GM10266 (cell line): ENCODE measurements at regions not wholly inside any gene's neighbourhood (a gene's known extent, or its start where the extent isn't known, plus 50 kb on each side); places are given as distances from the start of the nearest gene placed in this dataset.
"Not testable (repeated sequence)": the region's sequence is repeated elsewhere in the genome, so short reads cannot be mapped to it uniquely, and the experiment has no call there.

Experiments used
- DNase-seq: peaks from one replicate; pipeline ENCODE4 v3.0.0; 2012; ENCODE audit errors: extremely low spot score

DNA sequence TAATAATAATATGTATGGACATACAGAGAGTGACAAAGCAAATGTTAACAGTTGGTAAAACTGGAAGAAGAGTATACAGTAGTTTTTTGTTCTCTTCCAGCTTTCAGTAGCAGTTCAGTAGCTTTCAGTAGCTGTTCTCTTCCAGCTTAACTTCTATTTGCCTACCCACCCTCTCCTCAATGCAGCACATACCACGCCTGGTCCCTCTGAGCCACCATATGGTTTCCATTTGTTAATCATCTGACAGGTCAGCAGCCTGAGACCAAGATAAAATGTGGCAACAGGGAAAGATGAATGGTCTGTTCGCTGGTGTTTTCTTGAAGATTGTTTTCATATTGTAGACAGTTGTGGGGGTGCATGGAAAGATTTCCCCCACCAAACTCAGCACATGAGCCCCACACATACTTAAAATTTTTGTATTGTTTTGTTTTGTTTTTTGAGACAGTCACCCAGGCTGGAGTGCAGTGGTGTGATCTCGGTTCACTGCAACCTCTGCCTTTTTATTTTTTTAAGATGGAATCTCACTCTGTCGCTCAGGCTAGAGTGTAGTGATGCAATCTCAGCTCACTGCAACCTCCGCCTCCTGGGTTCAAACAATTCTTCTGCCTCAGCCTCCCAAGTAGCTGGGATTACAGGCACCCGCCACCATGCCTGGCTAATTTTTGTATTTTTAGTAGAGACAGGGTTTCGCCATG, 56.8 kb downstream of the ATP6V0E2 start:
- not testable (repeated sequence) for DNase-seq

DNA sequence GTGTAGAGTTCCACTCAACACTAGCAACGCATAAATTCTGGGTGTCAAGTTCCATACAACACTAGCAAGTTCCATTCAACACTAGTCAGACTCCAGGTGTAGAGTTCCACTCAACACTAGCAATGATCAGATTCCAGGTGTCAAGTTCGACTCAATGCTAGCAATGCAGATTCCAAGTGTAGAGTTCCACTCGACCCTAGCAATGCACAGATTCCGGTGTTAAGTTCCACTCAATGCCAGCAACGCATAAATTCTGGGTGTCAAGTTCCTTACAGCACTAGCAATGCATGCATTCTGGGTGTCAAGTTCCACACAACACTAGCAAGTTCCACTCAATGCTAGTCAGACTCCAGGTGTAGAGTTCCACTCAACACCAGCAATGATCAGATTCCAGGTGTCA, 60.0 kb downstream of the ATP6V0E2 start:
- not testable (repeated sequence) for DNase-seq

DNA sequence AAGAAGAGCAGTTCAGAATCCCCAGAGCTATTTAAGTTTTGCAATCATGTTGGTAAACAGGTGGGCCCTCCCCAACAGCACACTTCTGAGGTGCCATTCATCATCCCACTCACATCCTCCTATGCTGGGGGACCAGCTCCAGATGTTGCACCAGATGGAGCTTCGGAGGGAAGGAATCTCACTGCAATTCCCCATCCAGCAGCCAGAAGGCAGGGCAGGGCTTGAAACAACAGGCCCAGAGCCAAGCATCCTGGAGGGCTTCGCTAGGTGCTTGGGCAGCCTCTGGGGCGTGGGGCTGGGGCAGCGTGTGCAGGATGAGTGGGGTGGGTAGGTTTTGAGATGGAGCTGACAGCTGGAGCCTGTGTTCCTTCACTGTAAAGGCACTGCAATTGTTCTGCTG, 73.6 kb downstream of the ATP6V0E2 start:
- DNase-seq: not testable (repeated sequence)

- not testable (repeated sequence) for DNase-seq
Measured at GRCh38 chr7:149948444-149948843, 74.7 kb downstream of the ATP6V0E2 start.

GRCh38 chr7:149949863-149950577, 76.3 kb downstream of the ATP6V0E2 start:
- not testable (repeated sequence) for DNase-seq

DNA sequence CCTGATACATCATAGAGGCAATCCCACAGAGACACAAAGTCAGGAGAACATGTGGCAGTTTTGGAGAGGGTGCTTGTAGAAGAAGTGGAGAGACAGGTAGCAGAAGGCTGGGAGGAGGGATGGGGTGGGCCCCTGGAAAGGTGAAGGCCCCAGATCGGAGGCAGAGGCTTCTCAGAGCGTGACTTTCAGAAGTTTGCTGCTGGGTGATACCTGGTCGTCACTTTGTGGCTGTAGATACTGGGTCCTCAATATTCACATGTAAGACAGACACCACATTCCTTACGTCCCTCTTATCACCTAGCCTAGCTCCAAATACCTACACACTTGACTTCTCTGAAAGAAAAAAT, 76.8 kb downstream of the ATP6V0E2 start:
- DNase-seq: not testable (repeated sequence)

- DNase-seq: not testable (repeated sequence)
Measured at GRCh38 chr7:149951579-149951978, 77.8 kb downstream of the ATP6V0E2 start.

DNA sequence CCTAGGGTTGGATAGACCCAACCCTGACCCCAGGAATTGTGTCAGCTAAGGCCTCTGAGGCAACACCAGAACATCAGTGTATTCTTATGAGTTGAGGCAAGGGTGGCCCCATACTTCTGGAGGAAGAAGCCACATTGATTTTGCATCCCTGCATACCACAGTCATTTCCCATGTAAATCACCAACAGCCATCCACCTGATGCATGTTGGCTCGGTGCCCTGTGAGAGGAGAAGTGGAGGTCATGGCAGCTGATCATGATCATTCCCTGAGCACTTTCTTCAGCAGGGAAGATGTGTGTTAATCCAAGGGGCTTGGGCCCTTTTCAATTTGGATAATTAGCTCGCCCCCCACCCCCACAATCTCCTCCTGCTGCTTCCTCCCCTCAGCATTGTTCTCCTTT, 85.1 kb downstream of the ATP6V0E2 start:
- DNase-seq: not testable (repeated sequence)

DNA sequence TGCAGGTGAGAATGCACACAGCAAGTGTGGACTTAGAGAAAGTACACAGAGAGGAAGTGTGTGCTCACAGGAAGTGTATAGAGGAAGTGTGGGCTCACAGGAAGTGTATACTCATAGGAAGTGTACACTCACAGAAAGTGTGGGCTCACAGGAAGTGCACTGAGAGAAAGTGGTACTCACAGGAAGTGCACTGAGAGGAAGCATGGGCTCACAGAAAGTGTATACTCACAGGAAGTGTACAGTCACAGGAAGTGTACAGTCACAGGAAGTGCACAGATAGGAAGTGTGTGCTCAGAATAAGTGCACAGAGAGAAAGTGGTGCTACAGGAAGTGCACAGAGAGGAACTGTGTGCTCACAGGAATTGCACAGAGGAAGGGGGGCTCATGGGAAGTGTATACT, 87.1 kb downstream of the ATP6V0E2 start:
- DNase-seq: not testable (repeated sequence)

GRCh38 chr7:149961878-149962277, 88.1 kb downstream of the ATP6V0E2 start:
- DNase-seq: not testable (repeated sequence)

DNA sequence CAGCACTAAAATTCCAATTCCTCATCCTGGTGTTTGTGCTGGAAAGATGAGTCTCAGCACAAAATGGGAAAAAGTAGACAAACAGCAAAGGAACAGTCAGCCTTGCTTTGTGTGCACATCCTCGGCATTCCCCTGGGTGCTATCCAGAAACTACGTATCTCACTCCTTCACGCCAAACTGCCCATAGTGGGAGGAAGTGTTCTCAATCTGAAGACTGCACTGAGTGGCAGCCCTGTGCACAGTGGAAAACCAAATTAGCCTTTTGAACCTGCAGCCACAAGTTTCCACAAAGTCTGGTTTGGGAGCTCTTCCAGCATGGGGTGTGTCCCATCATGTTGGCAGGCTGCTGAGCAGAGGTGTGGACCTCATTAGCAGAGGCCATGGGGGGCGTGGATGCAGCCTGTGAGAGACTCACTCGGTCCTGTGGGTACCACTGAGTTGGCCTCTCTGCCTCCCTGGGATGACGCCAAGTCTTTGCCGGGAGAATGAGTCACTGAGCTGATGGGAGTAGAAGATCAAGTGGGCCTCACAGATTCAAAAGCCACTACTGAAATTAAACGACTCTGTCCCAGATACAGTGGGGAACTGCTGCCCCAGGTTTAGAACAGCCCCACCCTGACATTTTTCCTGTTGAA, 89.0 kb downstream of the ATP6V0E2 start:
- DNase-seq: not testable (repeated sequence)

DNA sequence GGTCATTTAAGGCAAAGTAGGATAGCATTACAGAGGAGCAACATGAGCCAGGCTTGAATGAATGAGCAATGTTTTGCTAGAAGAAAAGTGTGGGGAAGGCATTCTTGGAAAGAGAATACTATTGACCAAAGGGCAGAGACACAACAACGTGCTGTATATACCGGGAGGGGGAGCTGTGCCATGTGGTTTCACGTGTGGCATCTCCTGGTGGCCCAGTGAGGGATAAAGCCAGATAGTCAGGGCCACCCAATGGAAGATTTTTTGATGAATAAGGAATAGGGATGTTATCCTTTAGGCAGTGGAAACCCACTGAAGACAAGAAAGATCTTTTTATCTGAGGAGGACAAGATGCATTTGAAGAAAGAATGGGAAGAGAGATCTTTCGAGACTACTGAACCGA, 90.2 kb downstream of the ATP6V0E2 start:
- DNase-seq: not testable (repeated sequence)

DNA sequence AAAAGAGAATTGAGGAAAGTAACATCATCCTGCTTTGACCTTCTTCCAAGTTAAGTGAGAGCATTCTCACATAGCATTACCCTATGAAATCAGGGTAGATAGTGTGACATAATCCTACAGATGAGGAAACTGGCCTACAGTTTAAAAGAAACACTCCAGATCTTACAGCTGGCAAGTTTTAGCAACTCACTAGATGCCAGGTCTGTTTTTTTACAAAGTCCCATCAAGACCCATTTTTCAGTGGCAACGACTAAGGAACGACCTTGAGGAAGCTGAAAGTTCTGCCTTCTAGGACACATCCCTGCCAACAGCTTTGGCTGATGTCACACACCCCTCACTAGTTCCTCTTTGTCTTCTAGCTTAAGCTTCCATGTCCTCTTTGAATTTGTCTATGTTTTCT, 92.7 kb downstream of the ATP6V0E2 start:
- not testable (repeated sequence) for DNase-seq

- DNase-seq: not testable (repeated sequence)
Measured at GRCh38 chr7:149972977-149973376, 99.2 kb downstream of the ATP6V0E2 start.

GRCh38 chr7:149973681-149974080, 99.9 kb downstream of the ATP6V0E2 start:
- not testable (repeated sequence) for DNase-seq

GRCh38 chr7:149975608-149976007, 101.8 kb downstream of the ATP6V0E2 start:
- not testable (repeated sequence) for DNase-seq

- not testable (repeated sequence) for DNase-seq
Measured at GRCh38 chr7:149978537-149978936, 104.8 kb downstream of the ATP6V0E2 start.

- not testable (repeated sequence) for DNase-seq
Measured at GRCh38 chr7:149978944-149979343, 105.2 kb downstream of the ATP6V0E2 start.

- DNase-seq: not testable (repeated sequence)
Measured at GRCh38 chr7:149982537-149983112, 108.9 kb downstream of the ATP6V0E2 start.

GRCh38 chr7:149986866-149987265, 113.1 kb downstream of the ATP6V0E2 start:
- DNase-seq: not testable (repeated sequence)

- not testable (repeated sequence) for DNase-seq
Measured at GRCh38 chr7:149991652-149992302, 118.0 kb downstream of the ATP6V0E2 start.
